Mucosa of rectum (tissue), 2 donors: ENCODE measurements at regions not wholly inside any gene's neighbourhood (a gene's known extent, or its start where the extent isn't known, plus 50 kb on each side); places are given as distances from the start of the nearest gene placed in this dataset.

Experiments
- H3K27ac ChIP-seq, 2 donors: one replicate each; pipeline ENCODE4 v1.7.0; 2013; ENCODE audit warnings: inconsistent platforms in 2 of 2, low read depth in 2 of 2, low read length in 2 of 2
- H3K27me3 ChIP-seq, 2 donors: one replicate each; pipeline ENCODE4 v1.7.0; 2013; ENCODE audit warnings: low read length in 2 of 2; ENCODE audit not compliant: control insufficient read depth in 2 of 2, insufficient read depth in 2 of 2
- H3K36me3 ChIP-seq, 2 donors: one replicate each; pipeline ENCODE4 v1.7.0; 2013; ENCODE audit warnings: low read length in 2 of 2; ENCODE audit not compliant: control insufficient read depth in 2 of 2, insufficient read depth in 2 of 2
- H3K4me1 ChIP-seq, 2 donors: one replicate each; pipeline ENCODE4 v1.7.0; 2013; ENCODE audit warnings: low read length in 2 of 2, mild to moderate bottlenecking in 1 of 2; ENCODE audit not compliant: control insufficient read depth in 2 of 2, insufficient read depth in 2 of 2
- H3K4me3 ChIP-seq, 2 donors: one replicate each; pipeline ENCODE4 v1.7.0; 2013; ENCODE audit warnings: low read length in 2 of 2
- H3K9ac ChIP-seq, 2 donors: one replicate each; pipeline ENCODE4 v1.7.0; 2013; ENCODE audit warnings: low read length in 2 of 2, low read depth in 1 of 2, mild to moderate bottlenecking in 1 of 2
- H3K9me3 ChIP-seq, 2 donors: one replicate each; pipeline ENCODE4 v1.7.0; 2013; ENCODE audit warnings: low read length in 2 of 2; ENCODE audit not compliant: control insufficient read depth in 2 of 2
- donor health status: healthy.
- donor health status: Normal muscosa, but diverticular disease.

DNA sequence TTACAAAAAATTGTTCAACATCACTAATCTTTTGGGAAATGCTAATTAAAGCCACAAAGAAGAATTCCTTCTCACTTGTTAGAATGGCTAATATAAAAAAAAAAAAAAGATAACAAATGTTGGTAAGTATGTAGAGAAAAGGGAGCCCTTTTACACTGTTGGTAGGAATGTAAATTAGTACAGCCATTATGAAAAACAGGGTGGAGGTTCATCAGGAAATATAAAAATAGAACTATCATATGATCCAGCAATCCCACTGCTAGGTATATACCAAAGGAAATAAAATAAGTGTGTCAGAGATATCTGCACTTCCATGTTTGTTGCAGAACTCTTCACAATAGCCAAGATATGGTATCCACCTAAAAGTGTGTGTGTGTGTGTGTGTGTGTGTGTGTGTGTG is 83.5 kb upstream of the RGMB start:
- no peaks in the 10 kb centered on the region for H3K9me3 ChIP-seq
- H3K36me3 ChIP-seq: no peaks in the 10 kb centered on the region

GRCh38 chr5:98694902-98695301 is 78.6 kb upstream of the RGMB start:
- Histone ChIP-seq H3K4me3 (no peak overlapping the region), H3K9ac (no peak overlapping the region), H3K9me3 (no peaks in the 10 kb centered on the region), H3K27ac (no peak overlapping the region), H3K27me3 (no peaks in the 10 kb centered on the region), H3K4me1 (no peaks in the 10 kb centered on the region), H3K36me3 (no peaks in the 10 kb centered on the region)

More for the DNA sequence above, 83.5 kb upstream of the RGMB start:
- H3K4me3 ChIP-seq: no peak overlapping the region
- no peak overlapping the region for H3K27ac ChIP-seq
- H3K4me1 ChIP-seq: no peaks in the 10 kb centered on the region
- no peaks in the 10 kb centered on the region for H3K27me3 ChIP-seq
- H3K9ac ChIP-seq: no peak overlapping the region

GRCh38 chr5:98698359-98698758 is 75.1 kb upstream of the RGMB start:
- no peak overlapping the region for H3K9ac ChIP-seq
- no peak overlapping the region for H3K27ac ChIP-seq
- H3K36me3 ChIP-seq: no peaks in the 10 kb centered on the region
- no peaks in the 10 kb centered on the region for H3K4me1 ChIP-seq
- H3K9me3 ChIP-seq: peaks cover 0 to 7% of the 10 kb centered on the region in 2 donors
- no peak overlapping the region for H3K4me3 ChIP-seq
- H3K27me3 ChIP-seq: no peaks in the 10 kb centered on the region

GRCh38 chr5:98700730-98701129 is 72.7 kb upstream of the RGMB start:
- Histone ChIP-seq H3K36me3 (no peaks in the 10 kb centered on the region), H3K4me1 (no peaks in the 10 kb centered on the region), H3K4me3 (no peak overlapping the region), H3K27ac (no peak overlapping the region), H3K9me3 (peaks cover 0 to 7% of the 10 kb centered on the region in 2 donors), H3K27me3 (no peaks in the 10 kb centered on the region), H3K9ac (no peak overlapping the region)

- H3K9ac ChIP-seq: no peak overlapping the region
- peaks cover 0 to 7% of the 10 kb centered on the region in 2 donors for H3K9me3 ChIP-seq
- H3K27me3 ChIP-seq: no peaks in the 10 kb centered on the region
- H3K27ac ChIP-seq: no peak overlapping the region
- H3K36me3 ChIP-seq: no peaks in the 10 kb centered on the region
- H3K4me1 ChIP-seq: no peaks in the 10 kb centered on the region
- no peak overlapping the region for H3K4me3 ChIP-seq
These were observed 67.6 kb upstream of the RGMB start for GRCh38 chr5:98705841-98706240.

- H3K27ac ChIP-seq: no peak overlapping the region
- no peaks in the 10 kb centered on the region for H3K27me3 ChIP-seq
- H3K4me3 ChIP-seq: no peak overlapping the region
- no peak overlapping the region for H3K9ac ChIP-seq
- H3K9me3 ChIP-seq: no peaks in the 10 kb centered on the region
- H3K36me3 ChIP-seq: no peaks in the 10 kb centered on the region
- H3K4me1 ChIP-seq: no peaks in the 10 kb centered on the region
These were observed 63.8 kb upstream of the RGMB start for GRCh38 chr5:98709681-98710080.

DNA sequence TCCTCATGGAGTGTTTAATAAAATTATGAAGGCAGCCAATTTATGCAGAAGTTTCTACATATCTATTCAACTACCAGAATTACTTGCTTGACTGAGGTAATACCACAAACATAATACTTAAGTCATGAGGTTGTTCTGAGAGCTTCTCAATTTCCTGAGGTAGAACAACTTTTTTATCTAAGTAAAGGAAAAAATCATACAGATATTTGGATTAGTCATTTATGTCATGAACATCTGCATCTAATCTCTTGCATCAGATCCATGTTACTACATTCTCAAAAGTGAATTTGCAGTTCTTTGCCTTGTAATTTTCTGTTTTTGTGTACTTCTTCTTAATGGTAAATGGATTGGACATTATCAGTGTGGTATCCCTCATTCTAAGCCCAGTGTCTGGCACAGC is 60.4 kb upstream of the RGMB start:
- Histone ChIP-seq H3K4me1 (no peaks in the 10 kb centered on the region), H3K4me3 (no peak overlapping the region), H3K27me3 (no peaks in the 10 kb centered on the region), H3K9ac (no peak overlapping the region), H3K27ac (no peak overlapping the region), H3K36me3 (no peaks in the 10 kb centered on the region), H3K9me3 (no peaks in the 10 kb centered on the region)

GRCh38 chr5:98713856-98714255 is 59.6 kb upstream of the RGMB start:
- H3K4me1 ChIP-seq: no peaks in the 10 kb centered on the region
- H3K27ac ChIP-seq: no peak overlapping the region
- no peaks in the 10 kb centered on the region for H3K36me3 ChIP-seq
- no peak overlapping the region for H3K9ac ChIP-seq
- H3K9me3 ChIP-seq: no peaks in the 10 kb centered on the region
- H3K27me3 ChIP-seq: no peaks in the 10 kb centered on the region
- H3K4me3 ChIP-seq: no peak overlapping the region

- Histone ChIP-seq H3K27me3 (no peaks in the 10 kb centered on the region), H3K4me1 (no peaks in the 10 kb centered on the region), H3K4me3 (no peak overlapping the region), H3K27ac (no peak overlapping the region), H3K36me3 (no peaks in the 10 kb centered on the region), H3K9ac (no peak overlapping the region), H3K9me3 (no peaks in the 10 kb centered on the region)
These were observed 58.7 kb upstream of the RGMB start for GRCh38 chr5:98714710-98715288.

- H3K9me3 ChIP-seq: no peaks in the 10 kb centered on the region
- no peak overlapping the region for H3K27ac ChIP-seq
- H3K36me3 ChIP-seq: no peaks in the 10 kb centered on the region
- H3K4me1 ChIP-seq: no peaks in the 10 kb centered on the region
- H3K9ac ChIP-seq: no peak overlapping the region
- no peak overlapping the region for H3K4me3 ChIP-seq
- H3K27me3 ChIP-seq: no peaks in the 10 kb centered on the region
These were observed 52.1 kb upstream of the RGMB start for GRCh38 chr5:98721231-98721928.
